Ishikawa (cell line): ENCODE measurements at regions not wholly inside any gene's neighbourhood (a gene's known extent, or its start where the extent isn't known, plus 50 kb on each side); places are given as distances from the start of the nearest gene placed in this dataset.

ENCODE experiments used
- CEBPB ChIP-seq: IDR thresholded peaks from 2 replicates; pipeline ENCODE4 v1.6.1; 2012
- CREB1 ChIP-seq: IDR thresholded peaks from 2 replicates; pipeline ENCODE4 v1.6.1; 2012; ENCODE audit warnings: low read depth
- EGR1 ChIP-seq: IDR thresholded peaks from 2 replicates; pipeline ENCODE4 v1.6.1; 2012
- EP300 ChIP-seq: IDR thresholded peaks from 2 replicates; pipeline ENCODE4 v1.6.1; 2012; ENCODE audit warnings: borderline replicate concordance
- FOXM1 ChIP-seq: IDR thresholded peaks from 2 replicates; pipeline ENCODE4 v1.6.1; 2012; ENCODE audit warnings: low read depth, borderline replicate concordance
- MAX ChIP-seq: IDR thresholded peaks from 2 replicates; pipeline ENCODE4 v1.6.1; 2012
- NFIC ChIP-seq: IDR thresholded peaks from 2 replicates; pipeline ENCODE4 v1.6.1; 2012
- RAD21 ChIP-seq: IDR thresholded peaks from 2 replicates; pipeline ENCODE4 v1.6.1; 2012; ENCODE audit warnings: low read depth
- REST ChIP-seq: IDR thresholded peaks from 2 replicates; pipeline ENCODE4 v1.6.1; 2012; ENCODE audit warnings: low read depth, mild to moderate bottlenecking
- TAF1 ChIP-seq: IDR thresholded peaks from 2 replicates; pipeline ENCODE4 v1.6.1; 2012; ENCODE audit warnings: low read depth, mild to moderate bottlenecking
- TCF12 ChIP-seq: IDR thresholded peaks from 2 replicates; pipeline ENCODE4 v1.6.1; 2012; ENCODE audit warnings: low read depth
- TEAD4 ChIP-seq: IDR thresholded peaks from 2 replicates; pipeline ENCODE4 v1.6.1; 2012
- USF1 ChIP-seq: IDR thresholded peaks from 2 replicates; pipeline ENCODE4 v1.6.1; 2012
- YY1 ChIP-seq: IDR thresholded peaks from 2 replicates; pipeline ENCODE4 v1.6.1; 2012; ENCODE audit warnings: low read depth
- ZBTB7A ChIP-seq: IDR thresholded peaks from 2 replicates; pipeline ENCODE4 v1.6.1; 2012; ENCODE audit warnings: low read depth

GRCh38 chr18:40357536-40357935, 1597.5 kb upstream of the PIK3C3 start:
- TF ChIP-seq EP300: no peak
- no peak for TF ChIP-seq CREB1
- no peak for TF ChIP-seq FOXM1
- TF ChIP-seq REST: no peak
- TF ChIP-seq ZBTB7A: no peak
- TF ChIP-seq TAF1: no peak
- TF ChIP-seq EGR1: no peak
- no peak for TF ChIP-seq RAD21
- no peak for TF ChIP-seq NFIC
- no peak for TF ChIP-seq TEAD4
- no peak for TF ChIP-seq MAX
- no peak for TF ChIP-seq CEBPB
- TF ChIP-seq YY1: no peak
- TF ChIP-seq USF1: no peak
- no peak for TF ChIP-seq TCF12

- no peak for TF ChIP-seq ZBTB7A
- TF ChIP-seq CEBPB: no peak
- no peak for TF ChIP-seq YY1
- no peak for TF ChIP-seq NFIC
- no peak for TF ChIP-seq TAF1
- no peak for TF ChIP-seq CREB1
- no peak for TF ChIP-seq FOXM1
- TF ChIP-seq MAX: no peak
- no peak for TF ChIP-seq EGR1
- TF ChIP-seq RAD21: no peak
- no peak for TF ChIP-seq TEAD4
- no peak for TF ChIP-seq REST
- no peak for TF ChIP-seq USF1
- TF ChIP-seq TCF12: no peak
- TF ChIP-seq EP300: no peak
Measured at GRCh38 chr18:40356168-40356567, 1598.9 kb upstream of the PIK3C3 start.

GRCh38 chr18:40355726-40356125, 1599.3 kb upstream of the PIK3C3 start:
- TF ChIP-seq TCF12: no peak
- TF ChIP-seq EGR1: no peak
- TF ChIP-seq TEAD4: no peak
- no peak for TF ChIP-seq CEBPB
- no peak for TF ChIP-seq EP300

GRCh38 chr18:40348196-40348595, 1606.8 kb upstream of the PIK3C3 start:
- TF ChIP-seq ZBTB7A (no peak), EGR1 (no peak), NFIC (no peak), TAF1 (no peak), REST (no peak), TEAD4 (no peak), CREB1 (no peak), MAX (no peak), TCF12 (no peak), YY1 (no peak), EP300 (no peak), RAD21 (no peak), FOXM1 (no peak), USF1 (no peak), CEBPB (no peak)
